B cell (primary cell): ENCODE measurements at regions not wholly inside any gene's neighbourhood (a gene's known extent, or its start where the extent isn't known, plus 50 kb on each side); places are given as distances from the start of the nearest gene placed in this dataset.

Experiments used
- ATAC-seq: fragments of 200-7000 bp; cut with Tn5 transposase; one replicate; pipeline ENCODE4 v1.10.0; 2021; ENCODE audit warnings: low read depth, mild to moderate bottlenecking, moderate number of reproducible peaks, moderate library complexity
- CTCF ChIA-PET: fragments of 350-600 bp; sonication (Branson Sonifier 250); formaldehyde crosslinking; loops from one replicate; lab custom pipeline; 2021; ENCODE audit warnings: antibody characterized with exemption, inconsistent platforms; lab: Charles Lee
- POLR2A ChIA-PET: fragments of 350-600 bp; sonication (Branson Sonifier 250); formaldehyde crosslinking; loops from one replicate; lab custom pipeline; 2021; ENCODE audit warnings: antibody characterized with exemption; lab: Charles Lee
- DNase-seq: peaks from one replicate; pipeline ENCODE4 v3.0.0; 2013
- H2AFZ ChIP-seq: 2 replicates; pipeline ENCODE4 v1.6.1; 2012; ENCODE audit warnings: mild to moderate bottlenecking, low read depth, low read length; ENCODE audit not compliant: insufficient read depth, poor library complexity, severe bottlenecking
- H3K27ac ChIP-seq, 2 donors: 1 replicate in 1 of 2; 2 replicates in 1 of 2; pipeline ENCODE4 v1.5.1; 2012 to 2013; ENCODE audit warnings: low read length in 2 of 2, mild to moderate bottlenecking in 2 of 2, moderate library complexity in 1 of 2
- H3K27me3 ChIP-seq, 4 experiments: fragments of 200-600 bp in 1 of 4; sonication (generic) in 1 of 4; replicated peaks in 1 of 4; 1 replicate in 2 of 4; 2 replicates in 2 of 4; pipeline versions ENCODE4 v1.6.1 to v1.7.0; 2013 to 2016; ENCODE audit warnings: low read length in 3 of 4, mild to moderate bottlenecking in 2 of 4, mixed read lengths in 1 of 4, moderate library complexity in 1 of 4; ENCODE audit not compliant: insufficient read depth in 4 of 4, control insufficient read depth in 3 of 4; ENCODE audit errors: control extremely low read depth in 1 of 4
- H3K36me3 ChIP-seq, 2 experiments: replicated peaks in 1 of 2; 1 replicate in 1 of 2; 2 replicates in 1 of 2; pipeline versions ENCODE4 v1.6.1 to v1.7.1; 2013; ENCODE audit warnings: low read length in 1 of 2; ENCODE audit not compliant: insufficient read depth in 2 of 2, control insufficient read depth in 1 of 2; ENCODE audit errors: control extremely low read depth in 1 of 2, extremely low read depth in 1 of 2
- H3K4me1 ChIP-seq, 2 donors: fragments of 200-600 bp in 1 of 2; sonication (generic) in 1 of 2; 1 replicate in 1 of 2; 2 replicates in 1 of 2; pipeline versions ENCODE4 v1.5.1 to v1.6.1; 2013 to 2017; ENCODE audit warnings: low read length in 2 of 2; ENCODE audit not compliant: control insufficient read depth in 2 of 2, insufficient read depth in 2 of 2
- H3K4me2 ChIP-seq: replicated peaks from 2 replicates; pipeline ENCODE3; 2012; ENCODE audit warnings: mild to moderate bottlenecking, low read depth, low read length; ENCODE audit not compliant: poor library complexity, severe bottlenecking
- H3K4me3 ChIP-seq, 5 experiments: fragments of 200-600 bp in 1 of 5; sonication (generic) in 1 of 5; 1 replicate in 3 of 5; 2 replicates in 2 of 5; pipeline versions ENCODE4 v1.5.1 to v1.7.0; 2011 to 2016; ENCODE audit warnings: low read length in 4 of 5, mild to moderate bottlenecking in 4 of 5, low read depth in 2 of 5, control low read depth in 1 of 5, moderate library complexity in 1 of 5; ENCODE audit not compliant: insufficient read depth in 1 of 5; ENCODE audit errors: control extremely low read depth in 1 of 5, extremely low read depth in 1 of 5
- H3K79me2 ChIP-seq: fragments of 200-600 bp; sonication (generic); one replicate; pipeline ENCODE4 v1.6.0; 2016; ENCODE audit warnings: low read length; ENCODE audit not compliant: control insufficient read depth, insufficient read depth
- H3K9ac ChIP-seq: fragments of 200-600 bp; sonication (generic); 2 replicates; pipeline ENCODE4 v1.6.1; 2017; ENCODE audit warnings: mild to moderate bottlenecking, low read length, moderate library complexity
- H3K9me3 ChIP-seq, 3 donors: one replicate each; pipeline versions ENCODE4 v1.6.1 to v1.7.1; 2013; ENCODE audit warnings: low read length in 2 of 3; ENCODE audit not compliant: control insufficient read depth in 2 of 3, insufficient read depth in 1 of 3; ENCODE audit errors: control extremely low read depth in 1 of 3
- H4K20me1 ChIP-seq: 2 replicates; pipeline ENCODE4 v1.6.0; 2012; ENCODE audit warnings: mild to moderate bottlenecking, low read length; ENCODE audit not compliant: insufficient read depth, control insufficient read depth, poor library complexity, severe bottlenecking
- H3K27ac Mint-ChIP-seq: one replicate; pipeline ENCODE4 v1.8.0; 2021; ENCODE audit warnings: mixed read lengths
- H3K27me3 Mint-ChIP-seq: one replicate; pipeline ENCODE4 v1.8.0; 2021; ENCODE audit warnings: mixed read lengths
- H3K4me1 Mint-ChIP-seq: one replicate; pipeline ENCODE4 v1.8.0; 2021; ENCODE audit warnings: mixed read lengths
- H3K4me3 Mint-ChIP-seq: one replicate; pipeline ENCODE4 v1.8.0; 2021; ENCODE audit warnings: mixed read lengths
- H3K9me3 Mint-ChIP-seq: one replicate; pipeline ENCODE4 v1.8.0; 2022; ENCODE audit warnings: mixed read lengths; ENCODE audit not compliant: insufficient read depth
- CTCF ChIP-seq: fragments of 200-600 bp; IDR thresholded peaks from one replicate; pipeline ENCODE4 v1.8.0; 2022; ENCODE audit warnings: antibody characterized with exemption, mild to moderate bottlenecking
- EZH2 ChIP-seq: IDR thresholded peaks from 2 replicates; pipeline ENCODE4 v1.6.1; 2012; ENCODE audit warnings: borderline replicate concordance, low read depth, mild to moderate bottlenecking, moderate library complexity, low read length; ENCODE audit not compliant: insufficient read depth, poor library complexity, severe bottlenecking
- WGBS: methylation state at CpG from one replicate; pipeline ENCODE4 v1.1.5; 2013; ENCODE audit warnings: missing lambda C conversion rate; ENCODE audit not compliant: insufficient coverage; 5-methylcytosine and 5-hydroxymethylcytosine counted together
- intact Hi-C: fragments of 100-400 bp; cut with micrococcal nuclease; formaldehyde crosslinking; loops from one replicate; pipeline ENCODE4 v1.10.0; 2022

DNA sequence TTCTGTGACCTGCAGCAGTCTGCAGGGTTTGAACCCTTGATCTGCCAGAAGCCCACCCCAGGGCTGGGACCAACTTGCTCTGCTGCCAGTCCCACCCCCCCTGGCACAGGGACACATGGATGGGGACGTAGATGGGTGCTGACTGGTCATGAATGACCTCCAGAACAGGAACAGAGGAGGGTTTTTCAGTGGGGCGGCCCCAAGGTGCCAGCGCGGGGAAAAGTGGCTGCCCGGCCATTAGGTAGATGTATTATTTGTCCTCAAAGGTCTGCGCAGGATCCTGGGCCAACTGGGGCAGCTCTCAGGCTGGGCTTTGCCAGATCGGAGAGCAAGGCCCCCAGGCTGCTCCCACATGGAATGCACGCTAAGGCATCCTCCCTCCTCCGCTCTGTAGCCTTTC lies 265.2 kb upstream of the TNRC6C start:
- POLR2A ChIA-PET, result interaction anchor here (0.6 kb wide), 1 partner anchor 279 kb away, joined by 3 read pairs; no protein-coding TSS in a partner anchor
- H3K27me3 ChIP-seq, result peaks cover 0 to 37% (median 9%) of the 10 kb centered on the region in 4 experiments
- WGBS, result 91% methylated on average over 9 of the region's 9 CpGs
- H3K4me1 ChIP-seq, result peaks cover 14 to 17% of the 10 kb centered on the region in 2 donors
- no peaks in the 10 kb centered on the region for H3K79me2 ChIP-seq
- no peak overlapping the region for H3K27ac Mint-ChIP-seq
- DNase-seq (no peak), ATAC-seq (no peak)
- H3K27ac ChIP-seq, result no peak overlapping the region
- intact Hi-C loops, result no loop called here
- TF ChIP-seq CTCF (no peak), EZH2 (no peak)
- H2AFZ ChIP-seq, result no peak overlapping the region
- CTCF ChIA-PET, result no interaction called here
- H3K4me3 ChIP-seq, result no peak overlapping the region
- H3K9ac ChIP-seq, result no peak overlapping the region
- no peaks in the 10 kb centered on the region for H3K9me3 Mint-ChIP-seq
- no peaks in the 10 kb centered on the region for H3K36me3 ChIP-seq
- H3K4me2 ChIP-seq, result no peak overlapping the region
- peaks cover 71% of the 10 kb centered on the region for H3K27me3 Mint-ChIP-seq
- H3K4me3 Mint-ChIP-seq, result no peak overlapping the region
- no peaks in the 10 kb centered on the region for H4K20me1 ChIP-seq
- no peaks in the 10 kb centered on the region for H3K9me3 ChIP-seq
- peaks cover 18% of the 10 kb centered on the region for H3K4me1 Mint-ChIP-seq

- ATAC-seq, result no peak
- Mint-ChIP-seq H3K4me1 (peaks cover 18% of the 10 kb centered on the region), H3K4me3 (no peak overlapping the region), H3K27me3 (peaks cover 73% of the 10 kb centered on the region), H3K27ac (no peak overlapping the region), H3K9me3 (no peaks in the 10 kb centered on the region)
- H3K27me3 ChIP-seq, result peaks cover 0 to 37% (median 9%) of the 10 kb centered on the region in 4 experiments
- H3K4me1 ChIP-seq, result peaks cover 14 to 17% of the 10 kb centered on the region in 2 donors
- H3K9ac ChIP-seq, result no peak overlapping the region
- ChIA-PET POLR2A (interaction anchor here (0.6 kb wide), 1 partner anchor 280 kb away, joined by 3 read pairs; no protein-coding TSS in a partner anchor), CTCF (no interaction called here)
- no peaks in the 10 kb centered on the region for H3K79me2 ChIP-seq
- no peaks in the 10 kb centered on the region for H3K36me3 ChIP-seq
- no peak overlapping the region for H3K27ac ChIP-seq
- H2AFZ ChIP-seq, result no peak overlapping the region
- no peak overlapping the region for H3K4me3 ChIP-seq
- no peak overlapping the region for H3K4me2 ChIP-seq
- no peaks in the 10 kb centered on the region for H4K20me1 ChIP-seq
- TF ChIP-seq EZH2 (no peak), CTCF (no peak)
- intact Hi-C loops, result no loop called here
- H3K9me3 ChIP-seq, result no peaks in the 10 kb centered on the region
- no peak for DNase-seq
- 85% methylated on average over 7 of the region's 7 CpGs for WGBS
Observed at GRCh38 chr17:77693776-77694175, 264.7 kb upstream of the TNRC6C start.
